KOPT-K1 (cell line): ENCODE measurements at regions not wholly inside any gene's neighbourhood (a gene's known extent, or its start where the extent isn't known, plus 50 kb on each side); places are given as distances from the start of the nearest gene placed in this dataset.
"Not testable (repeated sequence)": the region's sequence is repeated elsewhere in the genome, so short reads cannot be mapped to it uniquely, and the experiment has no call there.

Source experiments
- H3K27ac ChIP-seq: fragments of 200-600 bp; sonication (generic); 2 replicates; pipeline ENCODE4 v1.5.1; 2016; ENCODE audit warnings: antibody characterized with exemption, mild to moderate bottlenecking, low read depth, low read length; ENCODE audit not compliant: poor library complexity, severe bottlenecking
- H3K36me3 ChIP-seq: fragments of 200-600 bp; sonication (generic); 2 replicates; pipeline ENCODE4 v1.5.1; 2017; ENCODE audit warnings: antibody characterized with exemption, mild to moderate bottlenecking, low read length, moderate library complexity; ENCODE audit not compliant: insufficient read depth
- H3K9me3 ChIP-seq: fragments of 200-600 bp; sonication (generic); 2 replicates; pipeline ENCODE4 v1.5.1; 2017; ENCODE audit warnings: antibody characterized with exemption, low read length, mild to moderate bottlenecking; ENCODE audit not compliant: insufficient read depth, poor library complexity, severe bottlenecking

DNA sequence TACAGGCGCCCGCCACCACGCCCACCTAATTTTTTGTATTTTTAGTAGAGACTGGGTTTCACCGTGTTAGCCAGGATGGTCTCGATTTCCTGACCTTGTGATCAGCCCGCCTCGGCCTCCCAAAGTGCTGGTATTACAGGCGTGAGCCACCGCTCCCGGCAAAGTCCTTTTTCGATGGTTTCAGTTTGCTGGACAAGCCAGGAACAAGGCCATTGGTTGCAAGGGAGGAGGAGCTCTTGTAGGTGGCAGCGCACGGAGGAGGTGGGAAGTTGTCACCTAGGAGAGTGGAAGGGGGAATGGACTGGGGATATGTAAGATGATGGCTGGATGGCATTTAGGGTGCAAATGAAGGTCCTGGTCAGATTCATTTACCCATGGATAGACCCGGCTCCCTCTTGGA is 218.5 kb upstream of the ATP6AP2 start:
- not testable (repeated sequence) for H3K27ac ChIP-seq, H3K9me3 ChIP-seq, H3K36me3 ChIP-seq

- Histone ChIP-seq H3K36me3 (no peaks in the 10 kb centered on the region), H3K27ac (no peak overlapping the region), H3K9me3 (no peaks in the 10 kb centered on the region)
Observed at GRCh38 chrX:40360557-40360956, 220.2 kb upstream of the ATP6AP2 start.

DNA sequence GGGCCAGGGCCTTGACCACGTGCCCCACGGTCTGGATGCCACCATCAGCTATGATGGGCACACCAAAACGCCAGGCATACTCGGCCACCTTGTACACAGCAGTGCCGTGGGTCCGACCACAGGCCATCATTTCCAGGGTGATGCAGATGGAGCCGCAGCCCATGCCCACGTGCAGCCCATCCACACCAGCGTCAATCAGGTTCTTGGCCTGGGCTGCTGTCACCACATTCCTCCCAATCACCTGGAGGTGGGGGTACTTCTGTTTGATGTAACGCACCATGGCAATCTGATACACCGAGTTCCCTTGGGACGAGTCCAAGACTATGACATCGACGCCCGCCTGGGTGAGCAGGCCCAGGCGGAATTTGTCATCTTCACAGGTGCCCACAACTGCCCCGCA is 221.2 kb upstream of the ATP6AP2 start:
- Histone ChIP-seq H3K9me3 (no peaks in the 10 kb centered on the region), H3K36me3 (no peaks in the 10 kb centered on the region), H3K27ac (no peak overlapping the region)

GRCh38 chrX:40358994-40359393 is 221.8 kb upstream of the ATP6AP2 start:
- Histone ChIP-seq H3K36me3 (no peaks in the 10 kb centered on the region), H3K27ac (no peak overlapping the region), H3K9me3 (no peaks in the 10 kb centered on the region)

DNA sequence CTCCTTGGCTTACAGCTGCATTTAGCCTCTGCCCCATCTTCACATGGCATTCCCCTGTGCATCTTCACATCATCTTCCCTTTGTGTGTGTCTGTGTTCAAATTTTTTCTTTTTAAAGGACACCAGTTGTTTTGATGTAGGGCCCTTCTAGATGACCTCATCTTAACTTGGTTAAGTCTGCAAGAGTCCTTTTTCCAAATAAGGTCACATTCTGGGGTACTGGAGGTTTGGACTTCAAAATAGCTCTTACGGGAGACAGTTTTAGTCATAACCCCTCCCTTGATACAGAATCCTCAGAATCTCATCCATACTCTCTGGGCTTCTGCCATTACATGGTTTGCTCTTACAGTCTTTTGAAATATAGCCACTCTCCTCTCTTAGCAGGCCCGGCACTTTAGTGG is 231.5 kb upstream of the ATP6AP2 start:
- no peaks in the 10 kb centered on the region for H3K9me3 ChIP-seq
- H3K36me3 ChIP-seq, result no peaks in the 10 kb centered on the region
- H3K27ac ChIP-seq, result no peak overlapping the region

DNA sequence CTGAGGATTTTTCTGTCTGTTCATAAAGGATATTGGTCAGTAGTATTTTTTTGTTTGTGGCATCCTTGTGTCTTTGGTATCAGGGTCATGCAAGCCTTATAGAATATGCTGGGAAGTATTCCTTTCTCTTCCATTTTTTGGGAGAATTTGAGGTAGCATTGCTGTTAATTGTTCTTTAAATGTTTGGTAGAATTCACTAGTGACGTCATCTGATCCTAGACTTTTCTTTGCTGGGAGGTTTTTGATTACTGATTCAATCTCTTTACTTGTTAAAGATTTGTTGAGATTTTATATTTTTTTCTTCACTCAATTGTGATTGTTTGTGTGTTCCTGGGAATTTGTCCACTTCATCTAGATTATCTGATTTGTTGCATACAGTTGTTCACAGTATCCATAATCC is 234.4 kb upstream of the ATP6AP2 start:
- H3K36me3 ChIP-seq, result no peaks in the 10 kb centered on the region
- peaks cover 5% of the 10 kb centered on the region for H3K9me3 ChIP-seq
- no peak overlapping the region for H3K27ac ChIP-seq

- no peaks in the 10 kb centered on the region for H3K36me3 ChIP-seq
- no peak overlapping the region for H3K27ac ChIP-seq
- peaks cover 5% of the 10 kb centered on the region for H3K9me3 ChIP-seq
Observed at GRCh38 chrX:40343319-40343718, 237.5 kb upstream of the ATP6AP2 start.

- H3K36me3 ChIP-seq, result no peaks in the 10 kb centered on the region
- H3K27ac ChIP-seq, result no peak overlapping the region
- H3K9me3 ChIP-seq, result peaks cover 5% of the 10 kb centered on the region
Observed at GRCh38 chrX:40340116-40340515, 240.7 kb upstream of the ATP6AP2 start.

DNA sequence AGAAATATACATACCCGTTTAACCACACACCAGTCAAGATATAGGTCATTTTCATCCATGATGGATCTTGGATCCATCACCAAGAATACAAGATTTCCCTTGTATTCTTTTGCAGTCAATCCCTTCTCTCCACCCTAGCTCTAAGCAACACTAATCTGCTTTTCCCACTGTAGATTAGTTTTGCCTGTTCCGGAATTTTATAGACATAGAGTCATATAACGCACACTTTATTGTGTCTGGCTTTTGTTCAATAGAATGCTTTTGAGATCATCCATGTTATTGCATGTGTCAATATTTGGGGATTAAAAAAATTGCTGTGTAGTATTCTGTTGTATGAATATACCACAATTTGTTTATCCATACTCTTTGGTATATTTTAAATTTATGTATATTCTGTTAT is 235.6 kb upstream of the BCOR start:
- Histone ChIP-seq H3K36me3 (no peaks in the 10 kb centered on the region), H3K27ac (no peak overlapping the region), H3K9me3 (peaks cover 8% of the 10 kb centered on the region)

GRCh38 chrX:40331762-40332161 is 234.0 kb upstream of the BCOR start:
- no peak overlapping the region for H3K27ac ChIP-seq
- no peaks in the 10 kb centered on the region for H3K36me3 ChIP-seq
- H3K9me3 ChIP-seq, result peaks cover 8% of the 10 kb centered on the region

DNA sequence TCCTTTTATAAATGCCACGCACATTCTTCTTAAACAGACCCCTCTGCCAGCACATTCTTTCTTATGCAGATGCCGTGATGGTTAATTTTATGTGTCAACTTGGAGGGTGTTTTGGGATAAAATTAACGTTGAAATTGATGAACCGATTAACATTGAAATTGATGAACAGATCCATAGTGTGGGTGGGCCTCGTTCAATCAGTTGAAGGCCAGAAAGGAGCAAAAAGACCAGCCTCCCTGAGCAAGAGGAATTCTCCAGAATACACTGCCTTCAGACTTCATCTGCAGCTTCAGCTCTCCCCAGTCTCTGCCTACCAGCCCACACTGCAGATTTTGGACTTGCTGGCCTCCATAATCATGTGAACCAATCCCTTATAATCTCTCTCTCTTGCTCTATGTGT is 233.6 kb upstream of the BCOR start:
- no peak overlapping the region for H3K27ac ChIP-seq
- no peaks in the 10 kb centered on the region for H3K36me3 ChIP-seq
- H3K9me3 ChIP-seq, result peaks cover 8% of the 10 kb centered on the region

- Histone ChIP-seq H3K27ac (no peak overlapping the region), H3K9me3 (peaks cover 8% of the 10 kb centered on the region), H3K36me3 (no peaks in the 10 kb centered on the region)
Observed at GRCh38 chrX:40329616-40330015, 231.9 kb upstream of the BCOR start.

DNA sequence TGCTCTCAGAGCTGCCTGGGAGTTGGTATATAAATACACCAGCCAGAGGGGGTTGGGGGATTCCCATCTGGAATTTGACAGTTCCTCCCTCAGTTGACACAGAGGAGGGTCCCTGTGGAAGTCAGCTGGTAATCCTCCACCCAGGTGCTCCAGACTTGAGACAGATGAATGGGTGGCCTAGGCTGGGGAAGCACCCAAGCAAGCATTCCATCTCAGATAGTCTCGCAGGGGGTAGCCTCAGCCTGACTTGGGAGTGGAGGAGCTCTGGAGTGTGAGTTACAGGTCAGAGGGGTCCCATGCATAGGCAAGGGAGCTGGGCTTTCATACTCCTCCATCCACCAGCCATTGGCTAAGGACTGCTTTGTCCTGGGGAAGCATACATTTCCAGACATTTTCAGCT is 229.3 kb upstream of the BCOR start:
- Histone ChIP-seq H3K9me3 (no peaks in the 10 kb centered on the region), H3K36me3 (no peaks in the 10 kb centered on the region), H3K27ac (no peak overlapping the region)

DNA sequence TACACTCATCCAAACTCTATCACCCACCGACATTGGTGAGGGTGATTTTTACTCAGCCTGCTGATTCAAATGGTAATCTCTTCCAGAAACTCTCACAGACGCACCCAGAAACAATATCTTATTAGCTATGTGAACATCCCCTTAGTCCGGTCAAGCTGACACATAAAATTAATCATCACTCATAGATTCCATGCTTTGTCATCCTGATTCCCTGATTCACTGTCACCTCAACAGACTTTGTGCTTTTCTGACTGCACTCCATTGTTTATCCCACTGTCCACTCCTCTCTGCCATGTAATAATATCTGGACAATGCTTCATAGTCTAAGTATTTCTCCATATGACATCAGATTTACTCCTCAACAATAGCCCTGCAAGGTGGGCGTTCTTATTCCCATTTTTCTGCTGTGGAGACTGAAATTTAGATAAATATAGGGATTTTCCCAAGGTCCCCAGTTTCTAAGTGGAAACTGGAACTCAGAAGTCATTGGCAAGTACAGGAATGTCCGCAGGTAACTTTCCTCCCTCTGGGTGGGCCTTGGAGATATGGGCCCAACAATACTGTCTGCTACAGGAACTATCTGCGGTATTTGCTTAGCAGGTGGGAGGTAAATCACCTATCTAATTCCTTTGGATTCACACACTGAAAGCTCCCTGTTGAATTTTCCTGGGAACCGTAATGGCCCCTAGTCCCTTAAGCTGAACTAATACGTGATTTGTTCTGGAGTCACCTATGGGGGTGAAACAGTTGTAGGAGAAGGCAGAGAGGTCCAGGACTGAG is 228.6 kb upstream of the BCOR start:
- Histone ChIP-seq H3K36me3 (no peaks in the 10 kb centered on the region), H3K27ac (no peak overlapping the region), H3K9me3 (peaks cover under 1% of the 10 kb centered on the region)

DNA sequence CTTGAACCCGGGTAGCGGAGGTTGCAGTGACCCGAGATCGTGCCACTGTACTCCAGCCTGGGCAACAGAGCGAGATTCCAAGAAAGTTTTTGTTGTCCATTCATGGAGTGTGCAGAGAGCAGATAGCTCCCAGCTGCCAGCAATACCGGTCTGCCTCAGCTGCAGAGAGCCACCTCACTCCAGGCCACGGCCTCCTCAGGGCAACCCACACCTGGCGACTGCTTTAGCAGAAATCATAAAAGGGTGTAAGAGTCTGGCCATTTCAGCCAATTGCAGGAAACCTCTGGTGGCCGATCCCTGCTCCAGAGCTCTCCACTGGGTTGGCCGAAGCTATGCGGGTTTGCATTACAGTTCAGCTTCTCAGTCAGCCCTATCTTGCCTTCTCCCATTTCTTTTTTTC is 227.4 kb upstream of the BCOR start:
- peaks cover 11% of the 10 kb centered on the region for H3K9me3 ChIP-seq

GRCh38 chrX:40323977-40324376 is 226.2 kb upstream of the BCOR start:
- H3K36me3 ChIP-seq, result no peaks in the 10 kb centered on the region
- H3K27ac ChIP-seq, result no peak overlapping the region

More for the DNA sequence above, 227.4 kb upstream of the BCOR start:
- no peaks in the 10 kb centered on the region for H3K36me3 ChIP-seq
- H3K27ac ChIP-seq, result no peak overlapping the region

More at GRCh38 chrX:40323977-40324376, 226.2 kb upstream of the BCOR start:
- H3K9me3 ChIP-seq, result peaks cover 11% of the 10 kb centered on the region
